Fibroblast of skin of back (primary cell): ENCODE measurements at regions not wholly inside any gene's neighbourhood (a gene's known extent, or its start where the extent isn't known, plus 50 kb on each side); places are given as distances from the start of the nearest gene placed in this dataset.

Source experiments
- DNase-seq: peaks from one replicate; pipeline ENCODE4 v3.0.0-alpha.2; 2013

- DNase-seq, result peak; percentile 28
Observed at GRCh38 chr3:148601766-148602685, 95.7 kb upstream of the AGTR1 start.

- peak; percentile 64 for DNase-seq
Observed at GRCh38 chr3:148604270-148605085, 93.2 kb upstream of the AGTR1 start.

GRCh38 chr3:148605521-148605920 lies 92.2 kb upstream of the AGTR1 start:
- no peak for DNase-seq

GRCh38 chr3:148606979-148607378 lies 90.7 kb upstream of the AGTR1 start:
- no peak for DNase-seq

GRCh38 chr3:148607491-148607890 lies 90.2 kb upstream of the AGTR1 start:
- DNase-seq, result no peak

- DNase-seq, result no peak
Observed at GRCh38 chr3:148612278-148612677, 85.4 kb upstream of the AGTR1 start.

GRCh38 chr3:148615382-148615781 lies 82.3 kb upstream of the AGTR1 start:
- DNase-seq, result peak; percentile 25

- DNase-seq, result no peak
Observed at GRCh38 chr3:148625095-148625736, 72.5 kb upstream of the AGTR1 start.

GRCh38 chr3:148625991-148626390 lies 71.7 kb upstream of the AGTR1 start:
- DNase-seq, result no peak

GRCh38 chr3:148629006-148629405 lies 68.7 kb upstream of the AGTR1 start:
- no peak for DNase-seq

- DNase-seq, result peak; percentile 18
Observed at GRCh38 chr3:148631124-148631903, 66.4 kb upstream of the AGTR1 start.

GRCh38 chr3:148641722-148642121 lies 56.0 kb upstream of the AGTR1 start:
- no peak for DNase-seq

- DNase-seq, result peak; percentile 22
Observed at GRCh38 chr3:148642214-148642613, 55.5 kb upstream of the AGTR1 start.

- DNase-seq, result peak; percentile 63
Observed at GRCh38 chr3:148642616-148643015, 55.1 kb upstream of the AGTR1 start.

GRCh38 chr3:148643389-148643840 lies 54.3 kb upstream of the AGTR1 start:
- peak; percentile 81 for DNase-seq

GRCh38 chr3:148646126-148646665 lies 51.5 kb upstream of the AGTR1 start:
- peak; percentile 46 for DNase-seq
